Fibroblast of mammary gland (primary cell): ENCODE measurements at regions not wholly inside any gene's neighbourhood (a gene's known extent, or its start where the extent isn't known, plus 50 kb on each side); places are given as distances from the start of the nearest gene placed in this dataset.

Experiments
- DNase-seq: peaks from one replicate; pipeline ENCODE4 v3.0.0-alpha.2; 2010; ENCODE audit warnings: low read depth
- H3K4me3 ChIP-seq: 2 replicates; pipeline ENCODE4 v1.5.1; 2011; ENCODE audit warnings: low read depth, mild to moderate bottlenecking, low read length, moderate library complexity; ENCODE audit not compliant: control insufficient read depth
- TF ChIP-seq, protein P1 (sequence below): conservative IDR thresholded peaks from 2 replicates; pipeline ENCODE4 v1.5.1; 2011; ENCODE audit warnings: low read depth, low read length, inconsistent platforms; ENCODE audit not compliant: control insufficient read depth, insufficient read depth

DNA sequence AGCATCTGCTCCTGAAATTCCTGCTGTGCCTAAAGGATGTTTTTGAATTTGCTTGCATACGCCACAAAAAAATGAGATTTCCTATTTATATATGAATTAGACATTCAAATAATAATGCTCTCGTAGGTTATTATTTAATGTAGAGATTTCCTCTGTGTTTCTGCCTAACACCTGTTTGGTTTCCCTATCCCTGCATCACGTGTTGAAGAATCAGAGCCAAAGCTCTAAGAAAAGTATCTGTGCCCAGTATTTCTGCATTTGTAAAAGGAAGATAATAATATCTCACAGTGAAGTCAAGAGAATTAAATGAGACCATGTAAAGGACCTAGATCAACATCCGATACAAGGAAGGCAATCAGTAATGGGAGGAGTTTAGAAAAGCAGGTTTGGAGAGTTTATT, 179.5 kb downstream of the HNRNPD start:
- no peak for DNase-seq
- H3K4me3 ChIP-seq = no peak overlapping the region
- TF ChIP-seq, protein P1, sequence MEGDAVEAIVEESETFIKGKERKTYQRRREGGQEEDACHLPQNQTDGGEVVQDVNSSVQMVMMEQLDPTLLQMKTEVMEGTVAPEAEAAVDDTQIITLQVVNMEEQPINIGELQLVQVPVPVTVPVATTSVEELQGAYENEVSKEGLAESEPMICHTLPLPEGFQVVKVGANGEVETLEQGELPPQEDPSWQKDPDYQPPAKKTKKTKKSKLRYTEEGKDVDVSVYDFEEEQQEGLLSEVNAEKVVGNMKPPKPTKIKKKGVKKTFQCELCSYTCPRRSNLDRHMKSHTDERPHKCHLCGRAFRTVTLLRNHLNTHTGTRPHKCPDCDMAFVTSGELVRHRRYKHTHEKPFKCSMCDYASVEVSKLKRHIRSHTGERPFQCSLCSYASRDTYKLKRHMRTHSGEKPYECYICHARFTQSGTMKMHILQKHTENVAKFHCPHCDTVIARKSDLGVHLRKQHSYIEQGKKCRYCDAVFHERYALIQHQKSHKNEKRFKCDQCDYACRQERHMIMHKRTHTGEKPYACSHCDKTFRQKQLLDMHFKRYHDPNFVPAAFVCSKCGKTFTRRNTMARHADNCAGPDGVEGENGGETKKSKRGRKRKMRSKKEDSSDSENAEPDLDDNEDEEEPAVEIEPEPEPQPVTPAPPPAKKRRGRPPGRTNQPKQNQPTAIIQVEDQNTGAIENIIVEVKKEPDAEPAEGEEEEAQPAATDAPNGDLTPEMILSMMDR = no peak

DNA sequence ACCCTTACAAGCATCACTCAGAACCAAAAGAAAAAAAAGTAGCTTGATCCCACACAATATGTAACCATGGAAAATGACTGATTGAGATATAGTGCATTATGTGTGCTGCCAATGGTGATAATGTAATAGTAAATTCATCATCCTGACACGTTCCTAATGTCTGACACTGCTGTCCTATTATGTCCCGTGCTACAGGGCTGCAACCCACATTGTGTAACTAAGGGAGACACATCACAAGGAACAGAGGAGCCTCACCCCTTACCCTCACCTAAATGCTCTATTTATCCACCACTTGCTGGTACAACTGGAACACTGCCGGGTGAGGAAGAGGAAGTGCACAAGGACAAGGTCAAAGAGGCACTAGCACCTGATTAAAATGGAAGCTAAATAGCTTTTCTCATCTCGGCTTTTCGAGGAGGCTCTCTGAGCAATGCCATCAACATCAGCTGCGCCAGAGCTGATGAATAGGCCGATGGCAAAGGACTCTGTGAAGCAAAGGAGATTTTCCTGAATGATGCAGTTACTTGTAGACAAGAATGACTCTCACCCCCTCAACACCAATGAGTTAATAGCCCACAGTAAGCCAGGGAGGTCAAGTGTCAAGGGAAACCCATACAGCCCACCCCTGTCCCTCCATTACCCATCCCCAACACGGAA, 181.6 kb downstream of the HNRNPD start:
- H3K4me3 ChIP-seq = no peak overlapping the region
- no peak for DNase-seq
- TF ChIP-seq, protein P1 = no peak

DNA sequence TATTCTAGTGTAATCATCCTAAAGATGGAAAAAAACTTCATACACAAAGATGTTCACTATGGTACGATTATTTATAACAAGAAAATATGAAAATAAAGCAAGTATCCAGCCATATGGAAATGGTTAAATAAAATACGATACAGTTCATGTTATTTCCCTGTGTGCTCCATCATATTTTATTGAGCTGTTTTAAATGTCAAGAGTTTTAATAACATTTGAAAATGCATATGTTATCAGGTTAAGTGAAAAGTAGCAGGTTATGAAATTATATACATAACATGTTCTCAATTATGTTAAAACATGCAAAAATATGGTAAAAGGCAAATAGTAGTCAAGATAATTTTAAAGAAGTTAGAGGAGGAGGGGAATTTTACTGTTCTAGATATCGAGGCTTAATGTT, 192.0 kb downstream of the HNRNPD start:
- H3K4me3 ChIP-seq = no peak overlapping the region
- no peak for DNase-seq
- TF ChIP-seq, protein P1 = no peak

DNA sequence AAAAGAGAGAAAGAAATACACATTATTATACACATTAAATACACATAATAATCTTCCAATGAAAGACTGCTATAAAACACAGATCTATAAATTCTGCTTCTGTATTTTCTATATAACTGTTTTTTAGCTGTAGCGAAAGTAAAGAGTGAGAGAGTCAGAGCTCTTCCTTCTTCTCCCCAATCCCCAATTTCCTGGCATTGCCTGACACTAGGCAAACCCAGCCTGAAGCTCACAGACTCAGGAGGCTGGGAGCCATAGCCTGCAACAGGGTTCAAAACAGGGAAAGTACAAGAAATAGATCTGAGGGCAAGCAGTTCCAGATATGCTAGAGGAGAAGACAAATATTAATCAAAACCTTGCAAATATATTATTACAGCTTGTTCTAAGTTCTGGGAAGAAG, 201.6 kb downstream of the HNRNPD start:
- TF ChIP-seq, protein P1 = no peak
- H3K4me3 ChIP-seq = no peak overlapping the region
- DNase-seq = no peak

DNA sequence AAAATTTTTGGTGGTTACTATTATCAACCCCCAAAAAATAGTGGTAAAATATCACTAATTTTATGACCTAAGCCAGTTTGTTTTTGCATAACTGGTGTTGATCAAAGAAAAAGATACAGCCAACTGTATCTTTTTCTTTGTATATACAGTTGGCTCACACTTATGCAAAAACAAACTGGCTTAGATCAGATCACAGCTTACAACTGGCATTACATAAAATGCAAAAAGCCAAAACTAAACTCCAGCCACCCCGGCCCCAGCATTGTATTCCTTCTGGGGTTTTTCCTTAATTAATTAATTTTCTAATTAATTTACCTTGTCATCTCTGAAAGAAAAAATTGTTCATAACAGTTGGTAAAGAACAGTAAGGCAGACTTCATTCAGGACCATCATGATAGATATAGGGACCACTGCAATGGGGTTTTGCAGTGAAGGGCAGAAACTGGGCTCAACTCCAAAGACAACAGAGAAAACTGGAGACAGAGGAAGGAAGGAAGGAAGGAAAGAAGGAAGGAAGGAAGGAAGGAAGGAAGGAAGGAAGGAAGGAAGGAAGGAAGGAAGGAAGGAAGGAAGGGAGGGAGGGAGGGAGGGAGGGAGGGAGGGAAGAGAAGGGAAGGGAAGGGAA, 202.1 kb downstream of the HNRNPD start:
- TF ChIP-seq, protein P1 = no peak
- no peak for DNase-seq
- H3K4me3 ChIP-seq = no peak overlapping the region

DNA sequence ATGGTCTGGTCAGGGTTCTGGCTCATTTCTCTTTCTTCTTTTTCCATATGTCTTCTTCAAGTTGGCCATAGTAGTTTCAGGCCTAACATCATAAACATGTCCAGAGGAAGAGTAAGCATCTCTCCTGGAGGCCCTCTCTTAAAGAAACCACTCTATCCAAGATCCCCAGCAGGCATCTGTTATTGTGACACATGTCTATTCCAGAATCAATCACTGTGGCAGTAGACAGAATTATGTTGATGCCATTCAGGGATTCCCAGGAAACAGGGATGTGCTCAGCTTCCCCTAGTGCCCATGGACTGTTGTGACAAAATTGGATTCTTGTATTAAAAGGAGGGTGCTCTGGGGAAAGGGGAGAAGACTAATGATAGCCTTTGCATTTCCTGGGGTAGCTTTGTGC, 224.0 kb downstream of the HNRNPD start:
- TF ChIP-seq, protein P1 = no peak
- no peak for DNase-seq
- no peak overlapping the region for H3K4me3 ChIP-seq

DNA sequence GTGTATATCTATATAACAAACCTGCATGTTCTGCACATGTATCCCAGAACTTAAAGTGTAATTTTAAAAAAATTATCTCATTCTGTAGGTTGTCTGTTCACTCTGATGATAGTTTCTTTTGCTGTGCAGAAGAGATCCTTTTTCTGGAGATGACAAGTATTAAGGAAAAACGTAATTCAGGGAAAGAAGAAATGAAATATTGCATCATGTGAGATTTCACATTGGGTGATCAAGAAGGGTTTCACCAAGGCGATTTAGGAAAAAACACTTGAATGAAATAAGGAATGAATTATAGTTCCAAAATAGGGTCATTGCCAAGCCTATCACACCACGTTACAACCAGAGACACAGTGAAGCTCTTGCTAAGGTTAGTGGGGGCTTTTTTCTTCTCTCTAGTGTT, 227.9 kb downstream of the HNRNPD start:
- no peak for DNase-seq
- TF ChIP-seq, protein P1 = no peak
- H3K4me3 ChIP-seq = no peak overlapping the region
